ENCODE measurements at regions not wholly inside any gene's neighbourhood (a gene's known extent, or its start where the extent isn't known, plus 50 kb on each side); places are given as distances from the start of the nearest gene placed in this dataset.

- H3K4me1 Mint-ChIP-seq = no peaks in the 10 kb centered on the region
These were observed 470.1 kb downstream of the TMX3 start for GRCh38 chr18:68244786-68245185.

GRCh38 chr18:68241881-68242280 lies 473.0 kb downstream of the TMX3 start:
- Mint-ChIP-seq H3K4me1 (no peaks in the 10 kb centered on the region), H3K4me3 (no peak overlapping the region), H3K36me3 (no peaks in the 10 kb centered on the region), H3K9me3 (no peaks in the 10 kb centered on the region), H3K27me3 (no peaks in the 10 kb centered on the region), H3K27ac (no peak overlapping the region)
- DNase-seq = no peak

More at GRCh38 chr18:68244786-68245185, 470.1 kb downstream of the TMX3 start:
- no peak for DNase-seq
- H3K27ac Mint-ChIP-seq = no peak overlapping the region
- H3K27me3 Mint-ChIP-seq = no peaks in the 10 kb centered on the region
- no peaks in the 10 kb centered on the region for H3K36me3 Mint-ChIP-seq
- no peak overlapping the region for H3K4me3 Mint-ChIP-seq
- peaks cover 2% of the 10 kb centered on the region for H3K9me3 Mint-ChIP-seq

- Mint-ChIP-seq H3K4me3 (no peak overlapping the region), H3K4me1 (no peaks in the 10 kb centered on the region), H3K9me3 (no peaks in the 10 kb centered on the region), H3K27me3 (peaks cover 4% of the 10 kb centered on the region), H3K36me3 (no peaks in the 10 kb centered on the region), H3K27ac (no peak overlapping the region)
- DNase-seq = no peak
These were observed 480.2 kb downstream of the TMX3 start for GRCh38 chr18:68234676-68235075.

- no peak for DNase-seq
- no peaks in the 10 kb centered on the region for H3K4me1 Mint-ChIP-seq
- H3K36me3 Mint-ChIP-seq = no peaks in the 10 kb centered on the region
- H3K27ac Mint-ChIP-seq = no peak overlapping the region
- no peak overlapping the region for H3K4me3 Mint-ChIP-seq
- peaks cover 4% of the 10 kb centered on the region for H3K27me3 Mint-ChIP-seq
- no peaks in the 10 kb centered on the region for H3K9me3 Mint-ChIP-seq
These were observed 480.8 kb downstream of the TMX3 start for GRCh38 chr18:68234131-68234530.

- Mint-ChIP-seq H3K9me3 (no peaks in the 10 kb centered on the region), H3K27ac (no peak overlapping the region), H3K27me3 (peaks cover 4% of the 10 kb centered on the region), H3K36me3 (no peaks in the 10 kb centered on the region), H3K4me3 (no peak overlapping the region), H3K4me1 (no peaks in the 10 kb centered on the region)
- no peak for DNase-seq
These were observed 481.9 kb downstream of the TMX3 start for GRCh38 chr18:68233018-68233417.

- no peaks in the 10 kb centered on the region for H3K27me3 Mint-ChIP-seq
- no peak for DNase-seq
- no peaks in the 10 kb centered on the region for H3K4me1 Mint-ChIP-seq
- no peaks in the 10 kb centered on the region for H3K36me3 Mint-ChIP-seq
- H3K27ac Mint-ChIP-seq = no peak overlapping the region
- H3K4me3 Mint-ChIP-seq = no peak overlapping the region
- no peaks in the 10 kb centered on the region for H3K9me3 Mint-ChIP-seq
These were observed 485.6 kb downstream of the TMX3 start for GRCh38 chr18:68229351-68229750.

- Mint-ChIP-seq H3K27me3 (peaks cover 8% of the 10 kb centered on the region), H3K27ac (no peak overlapping the region), H3K4me3 (no peak overlapping the region), H3K9me3 (no peaks in the 10 kb centered on the region), H3K36me3 (no peaks in the 10 kb centered on the region), H3K4me1 (peaks cover 4% of the 10 kb centered on the region)
- no peak for DNase-seq
These were observed 493.7 kb downstream of the TMX3 start for GRCh38 chr18:68221111-68221724.

GRCh38 chr18:68220458-68220857 lies 494.4 kb downstream of the TMX3 start:
- Mint-ChIP-seq H3K4me3 (no peak overlapping the region), H3K27me3 (peaks cover 8% of the 10 kb centered on the region), H3K9me3 (no peaks in the 10 kb centered on the region), H3K27ac (no peak overlapping the region), H3K36me3 (no peaks in the 10 kb centered on the region), H3K4me1 (peaks cover 4% of the 10 kb centered on the region)
- no peak for DNase-seq

- H3K4me3 Mint-ChIP-seq = no peak overlapping the region
- peaks cover 4% of the 10 kb centered on the region for H3K4me1 Mint-ChIP-seq
- H3K27ac Mint-ChIP-seq = no peak overlapping the region
- no peaks in the 10 kb centered on the region for H3K36me3 Mint-ChIP-seq
- DNase-seq = no peak
- peaks cover 8% of the 10 kb centered on the region for H3K27me3 Mint-ChIP-seq
- H3K9me3 Mint-ChIP-seq = no peaks in the 10 kb centered on the region
These were observed 495.0 kb downstream of the TMX3 start for GRCh38 chr18:68219872-68220271.

GRCh38 chr18:68219274-68219673 lies 495.6 kb downstream of the TMX3 start:
- Mint-ChIP-seq H3K9me3 (no peaks in the 10 kb centered on the region), H3K27ac (no peak overlapping the region), H3K4me3 (no peak overlapping the region), H3K4me1 (peaks cover 4% of the 10 kb centered on the region), H3K27me3 (peaks cover 7% of the 10 kb centered on the region), H3K36me3 (no peaks in the 10 kb centered on the region)
- no peak for DNase-seq

GRCh38 chr18:68215931-68216330 lies 499.0 kb downstream of the TMX3 start:
- Mint-ChIP-seq H3K4me1 (no peaks in the 10 kb centered on the region), H3K27ac (no peak overlapping the region), H3K9me3 (no peaks in the 10 kb centered on the region), H3K36me3 (no peaks in the 10 kb centered on the region), H3K4me3 (no peak overlapping the region), H3K27me3 (no peaks in the 10 kb centered on the region)
- DNase-seq = no peak

- no peaks in the 10 kb centered on the region for H3K4me1 Mint-ChIP-seq
- no peak overlapping the region for H3K27ac Mint-ChIP-seq
- no peak for DNase-seq
- H3K4me3 Mint-ChIP-seq = no peak overlapping the region
- peaks cover 2% of the 10 kb centered on the region for H3K27me3 Mint-ChIP-seq
- H3K36me3 Mint-ChIP-seq = no peaks in the 10 kb centered on the region
- no peaks in the 10 kb centered on the region for H3K9me3 Mint-ChIP-seq
These were observed 528.9 kb downstream of the TMX3 start for GRCh38 chr18:68186039-68186438.

- DNase-seq = no peak
- H3K9me3 Mint-ChIP-seq = no peaks in the 10 kb centered on the region
- H3K27me3 Mint-ChIP-seq = peaks cover 4% of the 10 kb centered on the region
- no peaks in the 10 kb centered on the region for H3K36me3 Mint-ChIP-seq
- no peaks in the 10 kb centered on the region for H3K4me1 Mint-ChIP-seq
- no peak overlapping the region for H3K4me3 Mint-ChIP-seq
- H3K27ac Mint-ChIP-seq = no peak overlapping the region
These were observed 533.0 kb downstream of the TMX3 start for GRCh38 chr18:68181956-68182355.

- Mint-ChIP-seq H3K27me3 (peaks cover 4% of the 10 kb centered on the region), H3K4me1 (no peaks in the 10 kb centered on the region), H3K4me3 (no peak overlapping the region), H3K27ac (no peak overlapping the region), H3K9me3 (no peaks in the 10 kb centered on the region), H3K36me3 (no peaks in the 10 kb centered on the region)
- DNase-seq = no peak
These were observed 535.1 kb downstream of the TMX3 start for GRCh38 chr18:68179811-68180210.

- H3K4me3 Mint-ChIP-seq = no peak overlapping the region
- no peaks in the 10 kb centered on the region for H3K4me1 Mint-ChIP-seq
- H3K36me3 Mint-ChIP-seq = no peaks in the 10 kb centered on the region
- no peaks in the 10 kb centered on the region for H3K9me3 Mint-ChIP-seq
- H3K27me3 Mint-ChIP-seq = peaks cover 4% of the 10 kb centered on the region
- DNase-seq = no peak
- H3K27ac Mint-ChIP-seq = no peak overlapping the region
These were observed 536.0 kb downstream of the TMX3 start for GRCh38 chr18:68178921-68179320.

GRCh38 chr18:68177807-68178702 lies 536.9 kb downstream of the TMX3 start:
- H3K36me3 Mint-ChIP-seq = no peaks in the 10 kb centered on the region
- H3K27me3 Mint-ChIP-seq = peaks cover 6% of the 10 kb centered on the region
- H3K4me3 Mint-ChIP-seq = no peak overlapping the region
- DNase-seq = no peak
- H3K4me1 Mint-ChIP-seq = no peaks in the 10 kb centered on the region
- no peaks in the 10 kb centered on the region for H3K9me3 Mint-ChIP-seq
- H3K27ac Mint-ChIP-seq = no peak overlapping the region
